Lower leg skin (tissue), 3 donors: ENCODE measurements at regions not wholly inside any gene's neighbourhood (a gene's known extent, or its start where the extent isn't known, plus 50 kb on each side); places are given as distances from the start of the nearest gene placed in this dataset.

Source experiments
- CTCF ChIP-seq, 3 donors: fragments of 450-650 bp; IDR thresholded peaks; one replicate each; pipeline ENCODE4 v1.5.1; 2016; ENCODE audit warnings: antibody characterized with exemption in 3 of 3, mild to moderate bottlenecking in 3 of 3, moderate library complexity in 2 of 3
- POLR2A ChIP-seq, 2 donors: fragments of 450-650 bp; IDR thresholded peaks; one replicate each; pipeline ENCODE4 v1.6.1; 2016 to 2017; ENCODE audit warnings: antibody characterized with exemption in 2 of 2, mild to moderate bottlenecking in 1 of 2, moderate library complexity in 1 of 2

DNA sequence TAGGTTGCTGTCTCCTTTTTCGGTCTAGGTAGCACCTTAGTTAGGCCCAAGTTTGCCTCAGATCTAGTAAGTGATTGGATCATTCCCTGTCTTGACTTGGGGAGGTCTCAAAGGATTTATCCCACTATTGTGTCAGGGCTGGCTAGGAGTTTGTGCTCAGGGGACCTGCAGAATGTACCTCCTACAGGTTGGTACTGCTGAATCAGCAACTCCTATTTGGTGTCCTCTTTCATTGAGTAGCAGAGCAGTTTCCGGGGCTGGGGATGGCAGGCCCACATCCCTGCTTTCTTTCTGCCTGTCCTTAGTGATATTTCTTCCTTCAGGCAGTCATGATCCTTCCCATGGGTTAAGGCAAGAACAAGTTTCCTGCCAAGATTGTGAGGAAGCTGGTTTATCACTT, 192.9 kb upstream of the CCNH start:
- no peak for TF ChIP-seq POLR2A (IDR thresholded peaks at IDR 0.05)
- no peak for TF ChIP-seq CTCF (IDR thresholded peaks at IDR 0.05)
